OCI-LY7 (cell line): ENCODE measurements at regions not wholly inside any gene's neighbourhood (a gene's known extent, or its start where the extent isn't known, plus 50 kb on each side); places are given as distances from the start of the nearest gene placed in this dataset.

Experiments used
- CTCF ChIP-seq: fragments of 200-600 bp; sonication (generic); conservative IDR thresholded peaks from 2 replicates; pipeline ENCODE4 v1.5.1; 2014; ENCODE audit warnings: mild to moderate bottlenecking, antibody characterized with exemption, low read length, moderate library complexity, mixed read lengths
- EZH2phosphoT487 ChIP-seq: fragments of 200-600 bp; sonication (generic); IDR thresholded peaks from 2 replicates; pipeline ENCODE4 v1.6.1; 2018; ENCODE audit warnings: low read depth, borderline replicate concordance, mild to moderate bottlenecking, mixed run types, antibody characterized with exemption, low read length, moderate library complexity, mixed read lengths

- no peak for TF ChIP-seq CTCF
- TF ChIP-seq EZH2phosphoT487, result no peak
These were observed 2604.8 kb upstream of the TPTE start for GRCh38 chr21:7916329-7917303.
